ENCODE measurements at regions not wholly inside any gene's neighbourhood (a gene's known extent, or its start where the extent isn't known, plus 50 kb on each side); places are given as distances from the start of the nearest gene placed in this dataset.
"Not testable (repeated sequence)": the region's sequence is repeated elsewhere in the genome, so short reads cannot be mapped to it uniquely, and the experiment has no call there.

- DNase-seq (ENCODE audit: low read depth): no peak
Observed at GRCh38 chr2:167843657-167844056, 403.7 kb downstream of the STK39 start.

GRCh38 chr2:167843217-167843616 lies 404.2 kb downstream of the STK39 start:
- no peak for DNase-seq (ENCODE audit: low read depth)

- no peak for DNase-seq (ENCODE audit: low read depth)
Observed at GRCh38 chr2:167842047-167842446, 405.3 kb downstream of the STK39 start.

- DNase-seq (ENCODE audit: low read depth): not testable (repeated sequence)
Observed at GRCh38 chr2:167835290-167835689, 412.1 kb downstream of the STK39 start.

GRCh38 chr2:167834707-167835106 lies 412.7 kb downstream of the STK39 start:
- no peak for DNase-seq (ENCODE audit: low read depth)

- DNase-seq (ENCODE audit: low read depth): no peak
Observed at GRCh38 chr2:167833294-167833693, 414.1 kb downstream of the STK39 start.

GRCh38 chr2:167832868-167833287 lies 414.5 kb downstream of the STK39 start:
- DNase-seq (ENCODE audit: low read depth): peak; percentile 16

GRCh38 chr2:167827352-167828097 lies 419.9 kb downstream of the STK39 start:
- DNase-seq (ENCODE audit: low read depth): no peak

GRCh38 chr2:167826906-167827305 lies 420.5 kb downstream of the STK39 start:
- no peak for DNase-seq (ENCODE audit: low read depth)

- no peak for DNase-seq (ENCODE audit: low read depth)
Observed at GRCh38 chr2:167825664-167826063, 421.7 kb downstream of the STK39 start.

GRCh38 chr2:167822690-167823465 lies 424.5 kb downstream of the STK39 start:
- no peak for DNase-seq (ENCODE audit: low read depth)

GRCh38 chr2:167820488-167820887 lies 426.9 kb downstream of the STK39 start:
- DNase-seq (ENCODE audit: low read depth): no peak

- DNase-seq (ENCODE audit: low read depth): no peak
Observed at GRCh38 chr2:167818521-167818920, 428.9 kb downstream of the STK39 start.

- no peak for DNase-seq (ENCODE audit: low read depth)
Observed at GRCh38 chr2:167817908-167818307, 429.5 kb downstream of the STK39 start.

GRCh38 chr2:167817422-167817821 lies 430.0 kb downstream of the STK39 start:
- DNase-seq (ENCODE audit: low read depth): no peak

- no peak for DNase-seq (ENCODE audit: low read depth)
Observed at GRCh38 chr2:167816874-167817290, 430.5 kb downstream of the STK39 start.

GRCh38 chr2:167814881-167815718 lies 432.3 kb downstream of the STK39 start:
- no peak for DNase-seq (ENCODE audit: low read depth)

GRCh38 chr2:167814482-167814880 lies 432.9 kb downstream of the STK39 start:
- DNase-seq (ENCODE audit: low read depth): not testable (repeated sequence)

GRCh38 chr2:167809799-167810198 lies 437.6 kb downstream of the STK39 start:
- not testable (repeated sequence) for DNase-seq (ENCODE audit: low read depth)

GRCh38 chr2:167803449-167803988 lies 443.9 kb downstream of the STK39 start:
- no peak for DNase-seq (ENCODE audit: low read depth)

- no peak for DNase-seq (ENCODE audit: low read depth)
Observed at GRCh38 chr2:167794554-167795255, 452.7 kb downstream of the STK39 start.

All from renal cortical epithelial cell (primary cell).